Progenitor cell of endocrine pancreas (in vitro differentiated cells): ENCODE measurements at regions not wholly inside any gene's neighbourhood (a gene's known extent, or its start where the extent isn't known, plus 50 kb on each side); places are given as distances from the start of the nearest gene placed in this dataset.

Source experiments
- DNase-seq: peaks from one replicate; pipeline ENCODE4 v3.0.0; 2021; ENCODE audit warnings: low spot score; ENCODE audit not compliant: unreplicated experiment
- H3K27ac Mint-ChIP-seq: 2 replicates; pipeline ENCODE4 v1.8.0; 2021; ENCODE audit warnings: mild to moderate bottlenecking, moderate library complexity, mixed read lengths
- H3K27me3 Mint-ChIP-seq: 2 replicates; pipeline ENCODE4 v1.8.0; 2021; ENCODE audit warnings: mixed read lengths
- H3K36me3 Mint-ChIP-seq: 2 replicates; pipeline ENCODE4 v1.8.0; 2022; ENCODE audit warnings: mixed read lengths; ENCODE audit not compliant: insufficient read depth
- H3K4me1 Mint-ChIP-seq: 2 replicates; pipeline ENCODE4 v1.8.0; 2021; ENCODE audit warnings: low read depth, mixed read lengths
- H3K4me3 Mint-ChIP-seq: 2 replicates; pipeline ENCODE4 v1.8.0; 2021; ENCODE audit warnings: low read depth, mild to moderate bottlenecking, moderate library complexity, mixed read lengths
- H3K9me3 Mint-ChIP-seq: 2 replicates; pipeline ENCODE4 v1.8.0; 2021; ENCODE audit warnings: low read depth, mixed read lengths
- CTCF ChIP-seq: fragments of 200-600 bp; sonication (generic); IDR thresholded peaks from one replicate; pipeline ENCODE4 v1.5.0; 2021; ENCODE audit warnings: antibody characterized with exemption, mild to moderate bottlenecking; ENCODE audit not compliant: unreplicated experiment

GRCh38 chr3:159540882-159541495, 447.6 kb upstream of the IL12A start:
- no peak for TF ChIP-seq CTCF
- Mint-ChIP-seq H3K27me3 (peaks cover 6% of the 10 kb centered on the region), H3K36me3 (no peaks in the 10 kb centered on the region)

GRCh38 chr3:159548675-159549335, 439.8 kb upstream of the IL12A start:
- no peak for DNase-seq
- H3K9me3 Mint-ChIP-seq, result peaks cover 8% of the 10 kb centered on the region
- no peak overlapping the region for H3K4me3 Mint-ChIP-seq
- TF ChIP-seq CTCF, result no peak
- no peaks in the 10 kb centered on the region for H3K4me1 Mint-ChIP-seq
- no peaks in the 10 kb centered on the region for H3K27me3 Mint-ChIP-seq
- H3K27ac Mint-ChIP-seq, result no peak overlapping the region
- no peaks in the 10 kb centered on the region for H3K36me3 Mint-ChIP-seq

More at GRCh38 chr3:159540882-159541495, 447.6 kb upstream of the IL12A start:
- no peak for DNase-seq
- Mint-ChIP-seq H3K9me3 (peaks cover 3% of the 10 kb centered on the region), H3K4me1 (no peaks in the 10 kb centered on the region), H3K4me3 (no peak overlapping the region), H3K27ac (no peak overlapping the region)

GRCh38 chr3:159555205-159555604, 433.4 kb upstream of the IL12A start:
- Mint-ChIP-seq H3K27ac (no peak overlapping the region), H3K9me3 (no peaks in the 10 kb centered on the region), H3K4me1 (no peaks in the 10 kb centered on the region), H3K27me3 (peaks cover 2% of the 10 kb centered on the region), H3K36me3 (no peaks in the 10 kb centered on the region), H3K4me3 (no peak overlapping the region)
- no peak for TF ChIP-seq CTCF
- DNase-seq, result no peak

- TF ChIP-seq CTCF, result no peak
- Mint-ChIP-seq H3K27ac (no peak overlapping the region), H3K36me3 (no peaks in the 10 kb centered on the region), H3K4me3 (no peak overlapping the region), H3K9me3 (no peaks in the 10 kb centered on the region), H3K4me1 (no peaks in the 10 kb centered on the region), H3K27me3 (peaks cover 2% of the 10 kb centered on the region)
- no peak for DNase-seq
Observed at GRCh38 chr3:159559771-159560170, 428.9 kb upstream of the IL12A start.

- no peaks in the 10 kb centered on the region for H3K36me3 Mint-ChIP-seq
- H3K27ac Mint-ChIP-seq, result no peak overlapping the region
- H3K4me1 Mint-ChIP-seq, result no peaks in the 10 kb centered on the region
- H3K9me3 Mint-ChIP-seq, result no peaks in the 10 kb centered on the region
- no peak for TF ChIP-seq CTCF
- H3K4me3 Mint-ChIP-seq, result no peak overlapping the region
- H3K27me3 Mint-ChIP-seq, result peaks cover 2% of the 10 kb centered on the region
- DNase-seq, result no peak
Observed at GRCh38 chr3:159560214-159560979, 428.2 kb upstream of the IL12A start.
